ENCODE measurements at regions not wholly inside any gene's neighbourhood (a gene's known extent, or its start where the extent isn't known, plus 50 kb on each side); places are given as distances from the start of the nearest gene placed in this dataset.

- TF ChIP-seq CTCF (IDR thresholded peaks at IDR 0.05; ENCODE audit: poor library complexity) (no peak), EZH2 (IDR thresholded peaks at IDR 0.05; ENCODE audit: borderline replicate concordance) (no peak), EZH2phosphoT487 (IDR thresholded peaks at IDR 0.05; ENCODE audit: low read depth, severe bottlenecking, unreplicated experiment) (no peak)
Observed at GRCh38 chr1:220339581-220339980, 67.3 kb upstream of the RAB3GAP2 start.

Data from hepatocyte (in vitro differentiated cells).